IgD-negative memory B cell (primary cell): ENCODE measurements at regions not wholly inside any gene's neighbourhood (a gene's known extent, or its start where the extent isn't known, plus 50 kb on each side); places are given as distances from the start of the nearest gene placed in this dataset.

Experiments used
- H3K27ac Mint-ChIP-seq, 3 donors: one replicate each; pipeline ENCODE4 v1.8.0; 2020 to 2022; ENCODE audit warnings: mild to moderate bottlenecking in 3 of 3, mixed read lengths in 3 of 3, moderate library complexity in 1 of 3
- H3K27me3 Mint-ChIP-seq: one replicate; pipeline ENCODE4 v1.8.0; 2021; ENCODE audit warnings: mixed read lengths
- H3K36me3 Mint-ChIP-seq: one replicate; pipeline ENCODE4 v1.8.0; 2020; ENCODE audit warnings: mild to moderate bottlenecking, mixed read lengths
- H3K4me1 Mint-ChIP-seq, 3 donors: one replicate each; pipeline ENCODE4 v1.8.0; 2020 to 2022; ENCODE audit warnings: mixed read lengths in 3 of 3, mild to moderate bottlenecking in 1 of 3
- H3K4me3 Mint-ChIP-seq, 4 donors: one replicate each; pipeline ENCODE4 v1.8.0; 2020 to 2022; ENCODE audit warnings: mild to moderate bottlenecking in 4 of 4, mixed read lengths in 4 of 4, moderate library complexity in 3 of 4
- H3K9me3 Mint-ChIP-seq, 3 donors: one replicate each; pipeline ENCODE4 v1.8.0; 2020 to 2021; ENCODE audit warnings: mixed read lengths in 3 of 3, mild to moderate bottlenecking in 1 of 3

GRCh38 chr4:11149612-11150259, 279.0 kb downstream of the HS3ST1 start:
- Mint-ChIP-seq H3K27ac (peak overlapping the region in 1 of 3 donors; percentile 87), H3K27me3 (no peaks in the 10 kb centered on the region), H3K9me3 (peaks cover 0 to 1% (median 0%) of the 10 kb centered on the region in 3 donors), H3K4me1 (peaks cover 6 to 18% (median 17%) of the 10 kb centered on the region in 3 donors), H3K4me3 (peak overlapping the region in 2 of 4 donors; percentile 33 to 88), H3K36me3 (peaks cover 2% of the 10 kb centered on the region)

GRCh38 chr4:11139871-11140270, 288.8 kb downstream of the HS3ST1 start:
- Mint-ChIP-seq H3K9me3 (peaks cover 0 to 3% (median 1%) of the 10 kb centered on the region in 3 donors), H3K27me3 (no peaks in the 10 kb centered on the region), H3K27ac (peak overlapping the region in 1 of 3 donors; percentile 86), H3K4me1 (peaks cover 12 to 27% (median 25%) of the 10 kb centered on the region in 3 donors), H3K4me3 (no peak overlapping the region), H3K36me3 (peaks cover 2% of the 10 kb centered on the region)

- H3K36me3 Mint-ChIP-seq, result peaks cover 2% of the 10 kb centered on the region
- peak overlapping the region in 2 of 4 donors; percentile 13 to 18 for H3K4me3 Mint-ChIP-seq
- no peaks in the 10 kb centered on the region for H3K27me3 Mint-ChIP-seq
- H3K4me1 Mint-ChIP-seq, result peaks cover 16 to 30% (median 28%) of the 10 kb centered on the region in 3 donors
- peak overlapping the region in 2 of 3 donors; percentile 29 to 68 for H3K27ac Mint-ChIP-seq
- peaks cover 0 to 3% (median 1%) of the 10 kb centered on the region in 3 donors for H3K9me3 Mint-ChIP-seq
These were observed 289.7 kb downstream of the HS3ST1 start for GRCh38 chr4:11138964-11139363.

GRCh38 chr4:11134705-11135104, 294.0 kb downstream of the HS3ST1 start:
- Mint-ChIP-seq H3K4me1 (peaks cover 20 to 36% (median 34%) of the 10 kb centered on the region in 3 donors), H3K27ac (no peak overlapping the region), H3K4me3 (no peak overlapping the region), H3K27me3 (no peaks in the 10 kb centered on the region), H3K9me3 (peaks cover 1 to 7% (median 2%) of the 10 kb centered on the region in 3 donors), H3K36me3 (no peaks in the 10 kb centered on the region)

- peaks cover 1 to 4% (median 2%) of the 10 kb centered on the region in 3 donors for H3K9me3 Mint-ChIP-seq
- peak overlapping the region in 1 of 4 donors; percentile 87 for H3K4me3 Mint-ChIP-seq
- peaks cover 17 to 30% (median 27%) of the 10 kb centered on the region in 3 donors for H3K4me1 Mint-ChIP-seq
- H3K27me3 Mint-ChIP-seq, result no peaks in the 10 kb centered on the region
- peak overlapping the region in 1 of 3 donors; percentile 26 for H3K27ac Mint-ChIP-seq
- no peaks in the 10 kb centered on the region for H3K36me3 Mint-ChIP-seq
These were observed 294.8 kb downstream of the HS3ST1 start for GRCh38 chr4:11133868-11134267.

- Mint-ChIP-seq H3K4me1 (peaks cover 13 to 21% (median 18%) of the 10 kb centered on the region in 3 donors), H3K9me3 (peaks cover 1 to 4% (median 2%) of the 10 kb centered on the region in 3 donors), H3K27me3 (no peaks in the 10 kb centered on the region), H3K27ac (no peak overlapping the region), H3K4me3 (peak overlapping the region in 1 of 4 donors; percentile 28), H3K36me3 (peaks cover 2% of the 10 kb centered on the region)
These were observed 296.2 kb downstream of the HS3ST1 start for GRCh38 chr4:11132478-11132877.

- H3K27me3 Mint-ChIP-seq, result no peaks in the 10 kb centered on the region
- peaks cover 1 to 4% (median 2%) of the 10 kb centered on the region in 3 donors for H3K9me3 Mint-ChIP-seq
- H3K4me3 Mint-ChIP-seq, result no peak overlapping the region
- peak overlapping the region in 1 of 3 donors; percentile 22 for H3K27ac Mint-ChIP-seq
- peaks cover 2% of the 10 kb centered on the region for H3K36me3 Mint-ChIP-seq
- peaks cover 15 to 23% (median 18%) of the 10 kb centered on the region in 3 donors for H3K4me1 Mint-ChIP-seq
These were observed 297.2 kb downstream of the HS3ST1 start for GRCh38 chr4:11131491-11131890.

GRCh38 chr4:11130195-11130970, 298.3 kb downstream of the HS3ST1 start:
- peaks cover 1 to 4% (median 2%) of the 10 kb centered on the region in 3 donors for H3K9me3 Mint-ChIP-seq
- peaks cover 2% of the 10 kb centered on the region for H3K36me3 Mint-ChIP-seq
- H3K27ac Mint-ChIP-seq, result no peak overlapping the region
- H3K4me1 Mint-ChIP-seq, result peaks cover 15 to 27% (median 18%) of the 10 kb centered on the region in 3 donors
- no peaks in the 10 kb centered on the region for H3K27me3 Mint-ChIP-seq
- no peak overlapping the region for H3K4me3 Mint-ChIP-seq

- Mint-ChIP-seq H3K4me3 (no peak overlapping the region), H3K27ac (no peak overlapping the region), H3K36me3 (no peaks in the 10 kb centered on the region), H3K4me1 (peaks cover 7 to 11% (median 7%) of the 10 kb centered on the region in 3 donors), H3K27me3 (no peaks in the 10 kb centered on the region), H3K9me3 (peaks cover 0 to 4% (median 0%) of the 10 kb centered on the region in 3 donors)
These were observed 308.3 kb downstream of the HS3ST1 start for GRCh38 chr4:11120435-11120834.

GRCh38 chr4:11119474-11119873, 309.2 kb downstream of the HS3ST1 start:
- Mint-ChIP-seq H3K4me3 (no peak overlapping the region), H3K9me3 (peaks cover 0 to 2% (median 0%) of the 10 kb centered on the region in 3 donors), H3K27me3 (no peaks in the 10 kb centered on the region), H3K27ac (peak overlapping the region in 1 of 3 donors; percentile 32), H3K36me3 (no peaks in the 10 kb centered on the region), H3K4me1 (peaks cover 7 to 11% (median 9%) of the 10 kb centered on the region in 3 donors)

GRCh38 chr4:11118513-11118912, 310.2 kb downstream of the HS3ST1 start:
- H3K27me3 Mint-ChIP-seq, result no peaks in the 10 kb centered on the region
- H3K4me3 Mint-ChIP-seq, result no peak overlapping the region
- peaks cover 0 to 2% (median 0%) of the 10 kb centered on the region in 3 donors for H3K9me3 Mint-ChIP-seq
- no peaks in the 10 kb centered on the region for H3K36me3 Mint-ChIP-seq
- H3K27ac Mint-ChIP-seq, result no peak overlapping the region
- peaks cover 6 to 11% (median 9%) of the 10 kb centered on the region in 3 donors for H3K4me1 Mint-ChIP-seq

- peak overlapping the region in 1 of 3 donors; percentile 1 for H3K27ac Mint-ChIP-seq
- no peak overlapping the region for H3K4me3 Mint-ChIP-seq
- no peaks in the 10 kb centered on the region for H3K36me3 Mint-ChIP-seq
- no peaks in the 10 kb centered on the region for H3K27me3 Mint-ChIP-seq
- no peaks in the 10 kb centered on the region for H3K9me3 Mint-ChIP-seq
- peaks cover 6 to 11% (median 9%) of the 10 kb centered on the region in 3 donors for H3K4me1 Mint-ChIP-seq
These were observed 311.8 kb downstream of the HS3ST1 start for GRCh38 chr4:11116940-11117339.

- no peaks in the 10 kb centered on the region for H3K27me3 Mint-ChIP-seq
- H3K9me3 Mint-ChIP-seq, result peaks cover 0 to 9% (median 7%) of the 10 kb centered on the region in 3 donors
- H3K4me1 Mint-ChIP-seq, result peaks cover 7 to 23% (median 14%) of the 10 kb centered on the region in 3 donors
- peaks cover 3% of the 10 kb centered on the region for H3K36me3 Mint-ChIP-seq
- no peak overlapping the region for H3K4me3 Mint-ChIP-seq
- no peak overlapping the region for H3K27ac Mint-ChIP-seq
These were observed 316.8 kb downstream of the HS3ST1 start for GRCh38 chr4:11111876-11112275.

GRCh38 chr4:11111370-11111769, 317.3 kb downstream of the HS3ST1 start:
- Mint-ChIP-seq H3K4me3 (peak overlapping the region in 1 of 4 donors; percentile 10), H3K36me3 (peaks cover 3% of the 10 kb centered on the region), H3K9me3 (peaks cover 0 to 9% (median 7%) of the 10 kb centered on the region in 3 donors), H3K27me3 (no peaks in the 10 kb centered on the region), H3K4me1 (peaks cover 12 to 27% (median 17%) of the 10 kb centered on the region in 3 donors), H3K27ac (no peak overlapping the region)

GRCh38 chr4:11106759-11107158, 321.9 kb downstream of the HS3ST1 start:
- Mint-ChIP-seq H3K4me1 (peaks cover 22 to 33% (median 24%) of the 10 kb centered on the region in 3 donors), H3K4me3 (no peak overlapping the region), H3K9me3 (peaks cover 3 to 12% (median 9%) of the 10 kb centered on the region in 3 donors), H3K27me3 (no peaks in the 10 kb centered on the region), H3K27ac (no peak overlapping the region), H3K36me3 (peaks cover 3% of the 10 kb centered on the region)
